Sigmoid colon (tissue), 4 donors: ENCODE measurements at regions not wholly inside any gene's neighbourhood (a gene's known extent, or its start where the extent isn't known, plus 50 kb on each side); places are given as distances from the start of the nearest gene placed in this dataset.

Source experiments
- EP300 ChIP-seq, 4 donors: sonication (generic); formaldehyde crosslinking; IDR thresholded peaks; one replicate each; pipeline ENCODE4 v1.6.1; 2017; ENCODE audit warnings: antibody characterized with exemption in 4 of 4
- POLR2A ChIP-seq, 2 donors: fragments of 450-650 bp; IDR thresholded peaks; one replicate each; pipeline ENCODE4 v1.6.1; 2016; ENCODE audit warnings: antibody characterized with exemption in 2 of 2, mild to moderate bottlenecking in 2 of 2, moderate library complexity in 2 of 2
- TF ChIP-seq, protein P1 (sequence below), 4 experiments: fragments of 450-650 bp in 3 of 4; fragments of 200-600 bp in 1 of 4; IDR thresholded peaks; one replicate each; pipeline ENCODE4 v1.5.1; 2016 to 2019; ENCODE audit warnings: antibody characterized with exemption in 4 of 4, mild to moderate bottlenecking in 3 of 4, moderate library complexity in 2 of 4

DNA sequence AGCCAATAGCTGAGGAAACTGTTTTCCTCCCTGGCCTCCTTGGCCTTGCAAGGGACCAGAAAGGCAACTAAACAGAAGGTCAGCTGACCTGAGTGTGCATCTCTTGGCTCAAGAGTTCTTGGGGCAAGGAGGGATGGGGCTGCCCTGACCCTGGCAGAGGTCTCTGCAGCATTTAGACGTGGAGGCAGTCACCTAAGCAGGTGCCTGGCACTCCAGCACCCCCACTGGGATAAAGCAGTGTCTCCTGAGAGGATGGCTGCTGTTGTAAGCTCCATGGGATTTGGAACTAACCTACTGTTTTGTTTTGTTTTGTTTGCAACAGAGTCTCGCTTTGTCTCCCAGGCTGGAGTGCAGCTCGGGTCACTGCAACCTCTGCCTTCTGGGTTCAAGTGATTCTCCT lies 185.2 kb downstream of the TBC1D2B start:
- TF ChIP-seq, protein P1, sequence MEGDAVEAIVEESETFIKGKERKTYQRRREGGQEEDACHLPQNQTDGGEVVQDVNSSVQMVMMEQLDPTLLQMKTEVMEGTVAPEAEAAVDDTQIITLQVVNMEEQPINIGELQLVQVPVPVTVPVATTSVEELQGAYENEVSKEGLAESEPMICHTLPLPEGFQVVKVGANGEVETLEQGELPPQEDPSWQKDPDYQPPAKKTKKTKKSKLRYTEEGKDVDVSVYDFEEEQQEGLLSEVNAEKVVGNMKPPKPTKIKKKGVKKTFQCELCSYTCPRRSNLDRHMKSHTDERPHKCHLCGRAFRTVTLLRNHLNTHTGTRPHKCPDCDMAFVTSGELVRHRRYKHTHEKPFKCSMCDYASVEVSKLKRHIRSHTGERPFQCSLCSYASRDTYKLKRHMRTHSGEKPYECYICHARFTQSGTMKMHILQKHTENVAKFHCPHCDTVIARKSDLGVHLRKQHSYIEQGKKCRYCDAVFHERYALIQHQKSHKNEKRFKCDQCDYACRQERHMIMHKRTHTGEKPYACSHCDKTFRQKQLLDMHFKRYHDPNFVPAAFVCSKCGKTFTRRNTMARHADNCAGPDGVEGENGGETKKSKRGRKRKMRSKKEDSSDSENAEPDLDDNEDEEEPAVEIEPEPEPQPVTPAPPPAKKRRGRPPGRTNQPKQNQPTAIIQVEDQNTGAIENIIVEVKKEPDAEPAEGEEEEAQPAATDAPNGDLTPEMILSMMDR (IDR thresholded peaks at IDR 0.05), result no peak
- TF ChIP-seq POLR2A (IDR thresholded peaks at IDR 0.05) (no peak), EP300 (IDR thresholded peaks at IDR 0.05) (no peak)
